ENCODE measurements at regions not wholly inside any gene's neighbourhood (a gene's known extent, or its start where the extent isn't known, plus 50 kb on each side); places are given as distances from the start of the nearest gene placed in this dataset.

DNA sequence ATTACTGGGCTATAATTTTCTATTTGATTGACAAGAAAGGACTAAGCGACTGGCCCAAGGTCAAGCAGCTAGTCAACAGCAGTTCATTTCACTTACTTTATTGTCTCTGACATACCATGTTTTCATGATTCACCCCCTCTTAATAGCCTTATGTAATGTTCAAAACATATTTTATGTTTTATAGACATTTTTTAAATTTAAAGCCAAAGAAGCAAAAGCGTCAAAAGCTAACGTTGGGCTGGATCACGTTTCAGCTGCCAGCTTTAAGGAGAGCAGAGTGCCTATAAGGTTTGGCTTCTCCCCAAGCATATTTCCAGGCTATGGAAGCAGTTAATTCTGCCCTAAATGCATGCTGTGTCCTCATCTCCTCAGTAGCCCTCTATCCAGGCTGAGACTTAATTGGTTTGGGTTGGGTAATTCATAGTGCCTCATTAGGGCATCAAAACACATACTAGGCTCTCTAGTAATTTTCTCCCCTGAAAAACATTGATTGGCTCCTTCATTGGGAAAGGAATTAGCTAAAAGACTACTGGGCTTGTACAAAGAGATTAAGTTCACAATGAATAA lies 94.8 kb upstream of the CREB1 start (continued):
- TF ChIP-seq, protein P1, sequence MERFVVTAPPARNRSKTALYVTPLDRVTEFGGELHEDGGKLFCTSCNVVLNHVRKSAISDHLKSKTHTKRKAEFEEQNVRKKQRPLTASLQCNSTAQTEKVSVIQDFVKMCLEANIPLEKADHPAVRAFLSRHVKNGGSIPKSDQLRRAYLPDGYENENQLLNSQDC (CRISPR knock-in tag; IDR thresholded peaks at IDR 0.05) = no peak
- TF ChIP-seq POLR2A (conservative IDR thresholded peaks at IDR 0.05) (no peak), ZNF316 (IDR thresholded peaks at IDR 0.05) (no peak), TRIM24 (IDR thresholded peaks at IDR 0.05) (no peak), TAF7 (tag; IDR thresholded peaks at IDR 0.05) (no peak), PRPF4 (IDR thresholded peaks at IDR 0.05; ENCODE audit: insufficient read depth, low read depth, low read length, poor library complexity, severe bottlenecking) (no peak)
- TF ChIP-seq, protein P2, sequence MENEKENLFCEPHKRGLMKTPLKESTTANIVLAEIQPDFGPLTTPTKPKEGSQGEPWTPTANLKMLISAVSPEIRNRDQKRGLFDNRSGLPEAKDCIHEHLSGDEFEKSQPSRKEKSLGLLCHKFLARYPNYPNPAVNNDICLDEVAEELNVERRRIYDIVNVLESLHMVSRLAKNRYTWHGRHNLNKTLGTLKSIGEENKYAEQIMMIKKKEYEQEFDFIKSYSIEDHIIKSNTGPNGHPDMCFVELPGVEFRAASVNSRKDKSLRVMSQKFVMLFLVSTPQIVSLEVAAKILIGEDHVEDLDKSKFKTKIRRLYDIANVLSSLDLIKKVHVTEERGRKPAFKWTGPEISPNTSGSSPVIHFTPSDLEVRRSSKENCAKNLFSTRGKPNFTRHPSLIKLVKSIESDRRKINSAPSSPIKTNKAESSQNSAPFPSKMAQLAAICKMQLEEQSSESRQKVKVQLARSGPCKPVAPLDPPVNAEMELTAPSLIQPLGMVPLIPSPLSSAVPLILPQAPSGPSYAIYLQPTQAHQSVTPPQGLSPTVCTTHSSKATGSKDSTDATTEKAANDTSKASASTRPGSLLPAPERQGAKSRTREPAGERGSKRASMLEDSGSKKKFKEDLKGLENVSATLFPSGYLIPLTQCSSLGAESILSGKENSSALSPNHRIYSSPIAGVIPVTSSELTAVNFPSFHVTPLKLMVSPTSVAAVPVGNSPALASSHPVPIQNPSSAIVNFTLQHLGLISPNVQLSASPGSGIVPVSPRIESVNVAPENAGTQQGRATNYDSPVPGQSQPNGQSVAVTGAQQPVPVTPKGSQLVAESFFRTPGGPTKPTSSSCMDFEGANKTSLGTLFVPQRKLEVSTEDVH (IDR thresholded peaks at IDR 0.05; ENCODE audit: low read depth, partially characterized antibody) = no peak

DNA sequence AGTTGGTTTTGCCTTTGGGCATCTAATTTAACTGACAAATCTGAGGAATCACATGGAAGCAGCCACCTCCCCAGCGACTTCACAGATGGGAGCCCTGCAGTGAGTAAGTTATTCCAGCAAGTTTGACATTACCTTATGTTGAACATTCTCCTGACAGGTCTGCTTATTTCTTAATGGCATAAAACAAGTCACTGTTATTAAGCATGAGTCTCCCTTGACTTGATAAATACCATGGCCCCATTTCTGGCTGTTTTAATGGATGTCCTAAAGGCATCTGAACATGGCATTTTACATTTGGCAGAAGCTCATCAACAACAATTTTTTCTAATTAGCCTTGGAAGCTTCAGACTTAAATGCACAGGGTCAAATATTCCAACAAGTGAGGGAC lies 92.6 kb upstream of the CREB1 start:
- H3K4me2 ChIP-seq (ENCODE audit: insufficient read depth, low read length) = no peak overlapping the region
- FAIRE-seq = no peak
- BruUV-seq (replicated peaks) = no TSS peak
- H3K27ac ChIP-seq (ENCODE audit: extremely low read depth, low read depth, low read length) = no peak overlapping the region
- H2AFZ ChIP-seq (ENCODE audit: low read depth, low read length) = no peak overlapping the region
- no peaks in the 10 kb centered on the region for H3K27me3 ChIP-seq (ENCODE audit: control insufficient read depth in 2 of 2, insufficient read depth in 2 of 2, low read length in 2 of 2)
- 33% methylated on average over 1 of the region's 1 CpG for WGBS (ENCODE audit: insufficient coverage, low coverage, missing lambda C conversion rate)
- no peak overlapping the region for H3K9ac ChIP-seq (ENCODE audit: insufficient read depth in 1 of 2, low read depth in 2 of 2, low read length in 2 of 2)
- in situ Hi-C loops (cut with MboI) (no loop called here), intact Hi-C loops (cut with micrococcal nuclease) (no loop called here)
- H3K79me2 ChIP-seq (ENCODE audit: control insufficient read depth, insufficient read depth, low read length) = no peaks in the 10 kb centered on the region
- no peak for DNase-seq (ENCODE audit: extremely low read depth in 1 of 4, low spot score in 3 of 4)
- POLR2A ChIA-PET = interaction anchor here (0.7 kb wide), 1 partner anchor 8 kb away, joined by 4 read pairs; no protein-coding TSS in a partner anchor
- CTCF ChIA-PET (ENCODE audit: low intra/inter-chr PET ratio) = no interaction called here
- no peaks in the 10 kb centered on the region for H3K9me3 ChIP-seq (replicated peaks; ENCODE audit: control insufficient read depth, insufficient read depth, low read depth, low read length)
- H3K9me1 ChIP-seq (ENCODE audit: control insufficient read depth, insufficient read depth, low read length) = no peaks in the 10 kb centered on the region
- H3K36me3 ChIP-seq (ENCODE audit: control insufficient read depth, insufficient read depth, low read length) = no peaks in the 10 kb centered on the region
- no peak overlapping the region for H3K4me3 ChIP-seq
- H4K20me1 ChIP-seq (replicated peaks; ENCODE audit: control insufficient read depth, insufficient read depth, low read length) = no peaks in the 10 kb centered on the region
- H3K4me1 ChIP-seq (replicated peaks in 1 of 2; ENCODE audit: control insufficient read depth in 2 of 2, insufficient read depth in 2 of 2, low read length in 2 of 2) = no peaks in the 10 kb centered on the region; a peak in 1 of 5 replicates
- ATAC-seq = no peak
- TF ChIP-seq HIVEP1 (CRISPR knock-in tag; IDR thresholded peaks at IDR 0.05) (no peak), ZNF445 (CRISPR knock-in tag; IDR thresholded peaks at IDR 0.05; ENCODE audit: low read depth) (no peak), ETV1 (tag; conservative IDR thresholded peaks at IDR 0.05; ENCODE audit: low read depth) (no peak), ZNF146 (CRISPR knock-in tag; IDR thresholded peaks at IDR 0.05; ENCODE audit: unreplicated experiment) (no peak), ZNF79 (CRISPR knock-in tag; IDR thresholded peaks at IDR 0.05; ENCODE audit: low read depth) (no peak), RBM22 (IDR thresholded peaks at IDR 0.05; ENCODE audit: low read depth, low read length, poor library complexity, severe bottlenecking) (no peak), TAF15 (IDR thresholded peaks at IDR 0.05; ENCODE audit: low read depth, low read length) (no peak)
- TF ChIP-seq, protein P3, sequence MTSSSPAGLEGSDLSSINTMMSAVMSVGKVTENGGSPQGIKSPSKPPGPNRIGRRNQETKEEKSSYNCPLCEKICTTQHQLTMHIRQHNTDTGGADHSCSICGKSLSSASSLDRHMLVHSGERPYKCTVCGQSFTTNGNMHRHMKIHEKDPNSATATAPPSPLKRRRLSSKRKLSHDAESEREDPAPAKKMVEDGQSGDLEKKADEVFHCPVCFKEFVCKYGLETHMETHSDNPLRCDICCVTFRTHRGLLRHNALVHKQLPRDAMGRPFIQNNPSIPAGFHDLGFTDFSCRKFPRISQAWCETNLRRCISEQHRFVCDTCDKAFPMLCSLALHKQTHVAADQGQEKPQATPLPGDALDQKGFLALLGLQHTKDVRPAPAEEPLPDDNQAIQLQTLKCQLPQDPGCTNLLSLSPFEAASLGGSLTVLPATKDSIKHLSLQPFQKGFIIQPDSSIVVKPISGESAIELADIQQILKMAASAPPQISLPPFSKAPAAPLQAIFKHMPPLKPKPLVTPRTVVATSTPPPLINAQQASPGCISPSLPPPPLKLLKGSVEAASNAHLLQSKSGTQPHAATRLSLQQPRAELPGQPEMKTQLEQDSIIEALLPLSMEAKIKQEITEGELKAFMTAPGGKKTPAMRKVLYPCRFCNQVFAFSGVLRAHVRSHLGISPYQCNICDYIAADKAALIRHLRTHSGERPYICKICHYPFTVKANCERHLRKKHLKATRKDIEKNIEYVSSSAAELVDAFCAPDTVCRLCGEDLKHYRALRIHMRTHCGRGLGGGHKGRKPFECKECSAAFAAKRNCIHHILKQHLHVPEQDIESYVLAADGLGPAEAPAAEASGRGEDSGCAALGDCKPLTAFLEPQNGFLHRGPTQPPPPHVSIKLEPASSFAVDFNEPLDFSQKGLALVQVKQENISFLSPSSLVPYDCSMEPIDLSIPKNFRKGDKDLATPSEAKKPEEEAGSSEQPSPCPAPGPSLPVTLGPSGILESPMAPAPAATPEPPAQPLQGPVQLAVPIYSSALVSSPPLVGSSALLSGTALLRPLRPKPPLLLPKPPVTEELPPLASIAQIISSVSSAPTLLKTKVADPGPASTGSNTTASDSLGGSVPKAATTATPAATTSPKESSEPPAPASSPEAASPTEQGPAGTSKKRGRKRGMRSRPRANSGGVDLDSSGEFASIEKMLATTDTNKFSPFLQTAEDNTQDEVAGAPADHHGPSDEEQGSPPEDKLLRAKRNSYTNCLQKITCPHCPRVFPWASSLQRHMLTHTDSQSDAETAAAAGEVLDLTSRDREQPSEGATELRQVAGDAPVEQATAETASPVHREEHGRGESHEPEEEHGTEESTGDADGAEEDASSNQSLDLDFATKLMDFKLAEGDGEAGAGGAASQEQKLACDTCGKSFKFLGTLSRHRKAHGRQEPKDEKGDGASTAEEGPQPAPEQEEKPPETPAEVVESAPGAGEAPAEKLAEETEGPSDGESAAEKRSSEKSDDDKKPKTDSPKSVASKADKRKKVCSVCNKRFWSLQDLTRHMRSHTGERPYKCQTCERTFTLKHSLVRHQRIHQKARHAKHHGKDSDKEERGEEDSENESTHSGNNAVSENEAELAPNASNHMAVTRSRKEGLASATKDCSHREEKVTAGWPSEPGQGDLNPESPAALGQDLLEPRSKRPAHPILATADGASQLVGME (CRISPR knock-in tag; IDR thresholded peaks at IDR 0.05) = no peak

All from K562 (cell line).